Sigmoid colon (tissue), 3 donors: ENCODE measurements at regions not wholly inside any gene's neighbourhood (a gene's known extent, or its start where the extent isn't known, plus 50 kb on each side); places are given as distances from the start of the nearest gene placed in this dataset.

ENCODE experiments used
- POLR2A ChIP-seq, 2 donors: fragments of 450-650 bp; IDR thresholded peaks; one replicate each; pipeline ENCODE4 v1.6.1; 2016; ENCODE audit warnings: antibody characterized with exemption in 2 of 2, mild to moderate bottlenecking in 2 of 2, moderate library complexity in 2 of 2
- TF ChIP-seq, protein P1 (sequence below), 4 experiments: fragments of 450-650 bp in 3 of 4; fragments of 200-600 bp in 1 of 4; IDR thresholded peaks; one replicate each; pipeline ENCODE4 v1.5.1; 2016 to 2019; ENCODE audit warnings: antibody characterized with exemption in 4 of 4, mild to moderate bottlenecking in 3 of 4, moderate library complexity in 2 of 4

DNA sequence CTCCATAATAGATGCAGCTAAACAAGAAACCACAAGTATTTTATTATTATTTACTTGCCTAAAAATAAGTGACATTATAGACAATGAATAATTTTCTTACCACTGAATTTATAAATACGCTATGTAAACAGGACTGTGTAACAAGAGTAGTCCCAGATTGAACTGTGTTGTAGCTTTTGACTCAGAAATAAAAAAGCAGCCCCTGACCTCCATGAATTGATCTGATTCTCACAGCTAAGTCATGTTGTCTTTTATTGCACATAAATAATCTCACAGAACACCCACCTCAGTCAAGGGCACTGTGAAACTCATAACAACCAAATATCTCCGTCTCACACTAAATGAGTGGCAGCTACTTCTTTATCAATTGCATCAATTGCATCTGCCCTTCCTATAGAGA is 171.6 kb downstream of the TMX3 start:
- TF ChIP-seq, protein P1, sequence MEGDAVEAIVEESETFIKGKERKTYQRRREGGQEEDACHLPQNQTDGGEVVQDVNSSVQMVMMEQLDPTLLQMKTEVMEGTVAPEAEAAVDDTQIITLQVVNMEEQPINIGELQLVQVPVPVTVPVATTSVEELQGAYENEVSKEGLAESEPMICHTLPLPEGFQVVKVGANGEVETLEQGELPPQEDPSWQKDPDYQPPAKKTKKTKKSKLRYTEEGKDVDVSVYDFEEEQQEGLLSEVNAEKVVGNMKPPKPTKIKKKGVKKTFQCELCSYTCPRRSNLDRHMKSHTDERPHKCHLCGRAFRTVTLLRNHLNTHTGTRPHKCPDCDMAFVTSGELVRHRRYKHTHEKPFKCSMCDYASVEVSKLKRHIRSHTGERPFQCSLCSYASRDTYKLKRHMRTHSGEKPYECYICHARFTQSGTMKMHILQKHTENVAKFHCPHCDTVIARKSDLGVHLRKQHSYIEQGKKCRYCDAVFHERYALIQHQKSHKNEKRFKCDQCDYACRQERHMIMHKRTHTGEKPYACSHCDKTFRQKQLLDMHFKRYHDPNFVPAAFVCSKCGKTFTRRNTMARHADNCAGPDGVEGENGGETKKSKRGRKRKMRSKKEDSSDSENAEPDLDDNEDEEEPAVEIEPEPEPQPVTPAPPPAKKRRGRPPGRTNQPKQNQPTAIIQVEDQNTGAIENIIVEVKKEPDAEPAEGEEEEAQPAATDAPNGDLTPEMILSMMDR (IDR thresholded peaks at IDR 0.05) = no peak
- TF ChIP-seq POLR2A (IDR thresholded peaks at IDR 0.05) = no peak
